Colonic mucosa (tissue), 4 donors: ENCODE measurements at regions not wholly inside any gene's neighbourhood (a gene's known extent, or its start where the extent isn't known, plus 50 kb on each side); places are given as distances from the start of the nearest gene placed in this dataset.

Experiments
- DNase-seq: peaks from one replicate; pipeline ENCODE4 v3.0.0-alpha.2; 2020
- H3K27ac ChIP-seq: fragments of 200-600 bp; one replicate; pipeline ENCODE4 v1.8.0; 2021
- H3K27me3 ChIP-seq: fragments of 200-600 bp; one replicate; pipeline ENCODE4 v1.8.0; 2021
- H3K36me3 ChIP-seq: fragments of 200-600 bp; one replicate; pipeline ENCODE4 v1.8.0; 2021
- H3K4me1 ChIP-seq: fragments of 200-600 bp; one replicate; pipeline ENCODE4 v1.8.0; 2021; ENCODE audit warnings: mild to moderate bottlenecking
- H3K4me3 ChIP-seq: fragments of 200-600 bp; one replicate; pipeline ENCODE4 v1.8.0; 2021
- H3K9ac ChIP-seq, 2 donors: one replicate each; pipeline ENCODE4 v1.7.0; 2013; ENCODE audit warnings: control low read depth in 2 of 2, low read depth in 2 of 2, low read length in 2 of 2
- H3K9me3 ChIP-seq: fragments of 200-600 bp; one replicate; pipeline ENCODE4 v1.8.0; 2021
- CTCF ChIP-seq: fragments of 200-600 bp; IDR thresholded peaks from one replicate; pipeline ENCODE4 v1.8.0; 2022; ENCODE audit warnings: antibody characterized with exemption, mild to moderate bottlenecking
- intact Hi-C: fragments of 100-400 bp; cut with DNase I; formaldehyde crosslinking; loops from one replicate; pipeline ENCODE4 v1.14.1; 2022
- donor health status: healthy.
- donor health status: DM: no; HTN: no; CAD: no.
- donor health status: DM: no; HTN: no; CAD: no.

GRCh38 chr18:4986677-4987076 is 210.4 kb downstream of the AKAIN1 start:
- Histone ChIP-seq H3K4me1 (no peaks in the 10 kb centered on the region), H3K9me3 (no peaks in the 10 kb centered on the region), H3K27ac (no peak overlapping the region), H3K27me3 (no peaks in the 10 kb centered on the region), H3K9ac (no peak overlapping the region), H3K36me3 (no peaks in the 10 kb centered on the region), H3K4me3 (no peak overlapping the region)
- DNase-seq = no peak
- intact Hi-C loops = no loop called here
- TF ChIP-seq CTCF = no peak

GRCh38 chr18:4986066-4986465 is 211.0 kb downstream of the AKAIN1 start:
- TF ChIP-seq CTCF = no peak
- no peaks in the 10 kb centered on the region for H3K27me3 ChIP-seq
- H3K9ac ChIP-seq = no peak overlapping the region
- intact Hi-C loops = no loop called here
- no peak overlapping the region for H3K4me3 ChIP-seq
- H3K9me3 ChIP-seq = no peaks in the 10 kb centered on the region
- no peaks in the 10 kb centered on the region for H3K4me1 ChIP-seq
- no peak overlapping the region for H3K27ac ChIP-seq
- DNase-seq = no peak
- H3K36me3 ChIP-seq = no peaks in the 10 kb centered on the region

GRCh38 chr18:4961121-4961909 is 235.7 kb downstream of the AKAIN1 start:
- no peak overlapping the region for H3K9ac ChIP-seq
- no peak for DNase-seq
- intact Hi-C loops = no loop called here
- no peak overlapping the region for H3K4me3 ChIP-seq
- H3K9me3 ChIP-seq = no peaks in the 10 kb centered on the region
- H3K27me3 ChIP-seq = no peaks in the 10 kb centered on the region
- H3K27ac ChIP-seq = no peak overlapping the region
- no peaks in the 10 kb centered on the region for H3K36me3 ChIP-seq
- no peaks in the 10 kb centered on the region for H3K4me1 ChIP-seq
- no peak for TF ChIP-seq CTCF

- TF ChIP-seq CTCF = no peak
- no peak for DNase-seq
- intact Hi-C loops = no loop called here
- H3K4me1 ChIP-seq = no peaks in the 10 kb centered on the region
- H3K4me3 ChIP-seq = no peak overlapping the region
- no peaks in the 10 kb centered on the region for H3K27me3 ChIP-seq
- no peak overlapping the region for H3K27ac ChIP-seq
- H3K36me3 ChIP-seq = no peaks in the 10 kb centered on the region
- no peak overlapping the region for H3K9ac ChIP-seq
- H3K9me3 ChIP-seq = no peaks in the 10 kb centered on the region
These were observed 236.5 kb downstream of the AKAIN1 start for GRCh38 chr18:4960578-4960977.

GRCh38 chr18:4931209-4931608 is 265.8 kb downstream of the AKAIN1 start:
- H3K27ac ChIP-seq = no peak overlapping the region
- no peak for TF ChIP-seq CTCF
- no peak for DNase-seq
- H3K4me3 ChIP-seq = no peak overlapping the region
- no peaks in the 10 kb centered on the region for H3K27me3 ChIP-seq
- H3K4me1 ChIP-seq = no peaks in the 10 kb centered on the region
- intact Hi-C loops = no loop called here
- no peaks in the 10 kb centered on the region for H3K9me3 ChIP-seq
- H3K36me3 ChIP-seq = no peaks in the 10 kb centered on the region
- no peak overlapping the region for H3K9ac ChIP-seq
